ENCODE measurements at regions not wholly inside any gene's neighbourhood (a gene's known extent, or its start where the extent isn't known, plus 50 kb on each side); places are given as distances from the start of the nearest gene placed in this dataset.
A peak's percentile ranks its signal among the peaks of the same experiment; 100 is the strongest.

- no peak overlapping the region for H3K27ac ChIP-seq (ENCODE audit: control insufficient read depth, insufficient read depth, low read length)
- H4K20me1 ChIP-seq (ENCODE audit: control insufficient read depth, extremely low read depth, insufficient read depth, low read length) = no peaks in the 10 kb centered on the region
- TF ChIP-seq CTCF (optimal IDR thresholded peaks at IDR 0.05 in 1 of 3, IDR thresholded peaks at IDR 0.05 in 1 of 3, conservative IDR thresholded peaks at IDR 0.05 in 1 of 3; ENCODE audit: extremely low read depth in 1 of 3, insufficient read depth in 2 of 3, low read length in 3 of 3) (no peak), EZH2 (IDR thresholded peaks at IDR 0.05; ENCODE audit: low read length) (no peak)
- no peak overlapping the region for H3K9ac ChIP-seq (ENCODE audit: control insufficient read depth, extremely low read depth, insufficient read depth, low read length)
- peaks cover 8% of the 10 kb centered on the region for H3K4me1 ChIP-seq (ENCODE audit: control insufficient read depth, extremely low read depth, insufficient read depth, low read length)
- H3K79me2 ChIP-seq (ENCODE audit: control insufficient read depth, insufficient read depth, low read length) = no peaks in the 10 kb centered on the region
- no peaks in the 10 kb centered on the region for H3K9me1 ChIP-seq (ENCODE audit: control insufficient read depth, extremely low read depth, insufficient read depth, low read length)
- H3K4me2 ChIP-seq (ENCODE audit: control insufficient read depth, extremely low read depth, insufficient read depth, low read depth, low read length) = no peak overlapping the region
- H3K27me3 ChIP-seq (ENCODE audit: control insufficient read depth, extremely low read depth, insufficient read depth, low read length) = no peaks in the 10 kb centered on the region
- dilution Hi-C loops (cut with MboI; ENCODE audit: extremely low pct_ligation_motif_present, low sequenced_read_pairs) = no loop called here
- H3K4me3 ChIP-seq (ENCODE audit: control insufficient read depth in 2 of 3, extremely low read depth in 1 of 3, insufficient read depth in 2 of 3, low read depth in 1 of 3, low read length in 3 of 3) = no peak overlapping the region
- FAIRE-seq (no peak), DNase-seq (ENCODE audit: low read depth, low spot score) (no peak)
- no peaks in the 10 kb centered on the region for H3K9me3 ChIP-seq (ENCODE audit: control insufficient read depth, low read depth, low read length)
- no peaks in the 10 kb centered on the region for H3K36me3 ChIP-seq (ENCODE audit: control insufficient read depth in 2 of 2, extremely low read depth in 1 of 2, insufficient read depth in 2 of 2, low read length in 2 of 2)
- H2AFZ ChIP-seq (ENCODE audit: control insufficient read depth, low read length) = no peak overlapping the region
Observed at GRCh38 chr10:45150997-45151396, 150.3 kb downstream of the ZNF22 start.

GRCh38 chr10:45151467-45152214 lies 150.9 kb downstream of the ZNF22 start:
- Histone ChIP-seq H3K9me3 (ENCODE audit: control insufficient read depth, low read depth, low read length) (no peaks in the 10 kb centered on the region), H3K79me2 (ENCODE audit: control insufficient read depth, insufficient read depth, low read length) (no peaks in the 10 kb centered on the region), H3K27ac (ENCODE audit: control insufficient read depth, insufficient read depth, low read length) (no peak overlapping the region), H2AFZ (ENCODE audit: control insufficient read depth, low read length) (no peak overlapping the region), H3K4me1 (ENCODE audit: control insufficient read depth, extremely low read depth, insufficient read depth, low read length) (peaks cover 8% of the 10 kb centered on the region), H3K36me3 (ENCODE audit: control insufficient read depth in 2 of 2, extremely low read depth in 1 of 2, insufficient read depth in 2 of 2, low read length in 2 of 2) (no peaks in the 10 kb centered on the region), H3K9ac (ENCODE audit: control insufficient read depth, extremely low read depth, insufficient read depth, low read length) (no peak overlapping the region), H3K9me1 (ENCODE audit: control insufficient read depth, extremely low read depth, insufficient read depth, low read length) (no peaks in the 10 kb centered on the region), H3K27me3 (ENCODE audit: control insufficient read depth, extremely low read depth, insufficient read depth, low read length) (no peaks in the 10 kb centered on the region), H4K20me1 (ENCODE audit: control insufficient read depth, extremely low read depth, insufficient read depth, low read length) (no peaks in the 10 kb centered on the region), H3K4me2 (ENCODE audit: control insufficient read depth, extremely low read depth, insufficient read depth, low read depth, low read length) (no peak overlapping the region), H3K4me3 (ENCODE audit: control insufficient read depth in 2 of 3, extremely low read depth in 1 of 3, insufficient read depth in 2 of 3, low read depth in 1 of 3, low read length in 3 of 3) (no peak overlapping the region)
- FAIRE-seq (no peak), DNase-seq (ENCODE audit: low read depth, low spot score) (no peak)
- TF ChIP-seq EZH2 (IDR thresholded peaks at IDR 0.05; ENCODE audit: low read length) = no peak
- dilution Hi-C loops (cut with MboI; ENCODE audit: extremely low pct_ligation_motif_present, low sequenced_read_pairs) = no loop called here

- Histone ChIP-seq H3K27ac (ENCODE audit: control insufficient read depth, insufficient read depth, low read length) (peak overlapping the region; percentile 8), H4K20me1 (ENCODE audit: control insufficient read depth, extremely low read depth, insufficient read depth, low read length) (no peaks in the 10 kb centered on the region), H3K4me3 (ENCODE audit: control insufficient read depth in 2 of 3, extremely low read depth in 1 of 3, insufficient read depth in 2 of 3, low read depth in 1 of 3, low read length in 3 of 3) (no peak overlapping the region), H3K9me1 (ENCODE audit: control insufficient read depth, extremely low read depth, insufficient read depth, low read length) (no peaks in the 10 kb centered on the region), H3K79me2 (ENCODE audit: control insufficient read depth, insufficient read depth, low read length) (no peaks in the 10 kb centered on the region), H2AFZ (ENCODE audit: control insufficient read depth, low read length) (no peak overlapping the region), H3K9ac (ENCODE audit: control insufficient read depth, extremely low read depth, insufficient read depth, low read length) (no peak overlapping the region), H3K4me1 (ENCODE audit: control insufficient read depth, extremely low read depth, insufficient read depth, low read length) (peaks cover 8% of the 10 kb centered on the region), H3K27me3 (ENCODE audit: control insufficient read depth, extremely low read depth, insufficient read depth, low read length) (no peaks in the 10 kb centered on the region), H3K4me2 (ENCODE audit: control insufficient read depth, extremely low read depth, insufficient read depth, low read depth, low read length) (peak overlapping the region; percentile 37), H3K9me3 (ENCODE audit: control insufficient read depth, low read depth, low read length) (no peaks in the 10 kb centered on the region), H3K36me3 (ENCODE audit: control insufficient read depth in 2 of 2, extremely low read depth in 1 of 2, insufficient read depth in 2 of 2, low read length in 2 of 2) (no peaks in the 10 kb centered on the region)
- dilution Hi-C loops (cut with MboI; ENCODE audit: extremely low pct_ligation_motif_present, low sequenced_read_pairs) = no loop called here
- DNase-seq (ENCODE audit: low read depth, low spot score) (peak; percentile 21), FAIRE-seq (no peak)
- TF ChIP-seq EZH2 (IDR thresholded peaks at IDR 0.05; ENCODE audit: low read length) (no peak), CTCF (optimal IDR thresholded peaks at IDR 0.05 in 1 of 3, IDR thresholded peaks at IDR 0.05 in 1 of 3, conservative IDR thresholded peaks at IDR 0.05 in 1 of 3; ENCODE audit: extremely low read depth in 1 of 3, insufficient read depth in 2 of 3, low read length in 3 of 3) (no peak)
Observed at GRCh38 chr10:45152726-45153125, 152.0 kb downstream of the ZNF22 start.

Measured in keratinocyte (primary cell).